GM12873 (cell line): ENCODE measurements at regions not wholly inside any gene's neighbourhood (a gene's known extent, or its start where the extent isn't known, plus 50 kb on each side); places are given as distances from the start of the nearest gene placed in this dataset.

Experiments used
- CTCF ChIP-seq: IDR thresholded peaks from 2 replicates; pipeline ENCODE4 v1.5.1; 2012; ENCODE audit warnings: low read depth, mild to moderate bottlenecking, moderate library complexity, low read length, control low read depth; ENCODE audit not compliant: insufficient read depth; ENCODE audit errors: missing control alignments

DNA sequence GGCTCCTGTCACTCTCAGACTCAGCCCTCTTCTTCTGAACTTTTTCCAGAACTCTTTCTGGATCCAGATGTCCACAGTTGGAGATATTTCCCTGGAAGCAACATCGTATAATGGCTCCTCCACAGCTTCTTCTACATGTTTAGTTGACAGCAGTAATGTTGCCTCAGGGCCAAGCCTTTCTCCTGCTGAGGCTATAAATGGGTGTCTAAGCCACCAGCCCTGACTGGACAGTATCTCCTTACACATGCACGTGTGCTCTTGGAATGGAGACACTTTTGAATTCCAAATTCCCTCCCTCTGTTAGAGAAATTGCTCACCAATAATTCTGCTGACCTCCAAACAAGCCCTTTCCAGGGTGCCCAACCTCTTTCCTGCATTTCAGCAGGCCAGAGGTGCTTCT lies 156.2 kb upstream of the PIK3C3 start:
- TF ChIP-seq CTCF = no peak

DNA sequence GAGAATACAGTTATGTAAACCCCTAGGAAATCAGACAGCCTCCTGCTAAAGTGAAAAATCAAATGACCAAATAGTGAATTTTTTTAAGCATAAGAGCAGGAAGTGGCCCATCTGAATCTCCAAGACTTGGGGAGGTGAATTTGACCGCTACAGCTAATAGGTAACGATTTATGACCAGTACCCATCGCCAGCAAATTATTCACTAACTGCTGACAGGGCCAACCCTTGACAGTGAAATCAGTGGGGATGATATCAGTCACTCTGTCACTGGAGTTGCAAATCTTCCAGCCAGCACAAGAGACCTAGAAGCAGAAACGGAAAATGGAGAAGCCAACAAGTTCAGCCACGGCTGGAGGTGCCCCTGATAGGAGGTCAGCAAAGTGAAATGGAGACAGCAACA lies 164.3 kb upstream of the PIK3C3 start:
- TF ChIP-seq CTCF = no peak

DNA sequence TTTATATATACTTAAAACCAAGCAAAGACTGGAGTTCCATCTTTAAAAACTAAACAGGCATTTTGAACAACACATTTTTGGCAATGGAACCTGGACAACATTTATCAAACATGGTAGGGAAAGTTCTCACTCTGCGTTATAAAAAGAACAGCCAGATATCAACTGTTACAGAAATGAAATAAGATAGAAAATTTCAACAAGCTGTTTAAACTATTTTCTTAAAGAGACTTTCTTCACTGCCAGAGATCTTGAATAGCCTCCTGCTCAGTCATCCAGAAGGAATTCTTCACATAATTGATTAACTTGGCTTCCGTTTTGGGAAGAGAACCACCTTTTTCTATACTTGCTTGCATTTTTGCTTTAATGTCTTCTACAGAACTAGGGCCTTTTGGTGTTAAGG lies 166.0 kb upstream of the PIK3C3 start:
- no peak for TF ChIP-seq CTCF

DNA sequence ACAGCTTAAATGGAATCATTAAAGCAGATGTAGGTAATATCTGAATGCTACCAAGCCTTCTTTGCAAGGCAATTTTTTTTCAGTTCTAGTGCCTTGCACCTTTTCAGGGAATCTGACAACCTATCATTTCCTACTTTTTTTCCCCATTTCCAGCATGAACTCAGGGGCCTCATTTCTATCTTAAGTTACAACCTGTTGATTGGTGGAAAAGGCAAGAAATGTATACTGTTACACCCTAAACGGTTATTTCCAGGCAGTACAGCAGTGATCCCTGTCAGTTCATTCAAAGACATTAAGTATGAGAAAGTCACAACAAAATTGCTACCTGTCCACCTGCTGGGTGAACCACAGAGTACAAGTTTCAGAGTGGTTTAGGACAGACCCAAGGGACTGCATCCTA lies 171.2 kb upstream of the PIK3C3 start:
- no peak for TF ChIP-seq CTCF

DNA sequence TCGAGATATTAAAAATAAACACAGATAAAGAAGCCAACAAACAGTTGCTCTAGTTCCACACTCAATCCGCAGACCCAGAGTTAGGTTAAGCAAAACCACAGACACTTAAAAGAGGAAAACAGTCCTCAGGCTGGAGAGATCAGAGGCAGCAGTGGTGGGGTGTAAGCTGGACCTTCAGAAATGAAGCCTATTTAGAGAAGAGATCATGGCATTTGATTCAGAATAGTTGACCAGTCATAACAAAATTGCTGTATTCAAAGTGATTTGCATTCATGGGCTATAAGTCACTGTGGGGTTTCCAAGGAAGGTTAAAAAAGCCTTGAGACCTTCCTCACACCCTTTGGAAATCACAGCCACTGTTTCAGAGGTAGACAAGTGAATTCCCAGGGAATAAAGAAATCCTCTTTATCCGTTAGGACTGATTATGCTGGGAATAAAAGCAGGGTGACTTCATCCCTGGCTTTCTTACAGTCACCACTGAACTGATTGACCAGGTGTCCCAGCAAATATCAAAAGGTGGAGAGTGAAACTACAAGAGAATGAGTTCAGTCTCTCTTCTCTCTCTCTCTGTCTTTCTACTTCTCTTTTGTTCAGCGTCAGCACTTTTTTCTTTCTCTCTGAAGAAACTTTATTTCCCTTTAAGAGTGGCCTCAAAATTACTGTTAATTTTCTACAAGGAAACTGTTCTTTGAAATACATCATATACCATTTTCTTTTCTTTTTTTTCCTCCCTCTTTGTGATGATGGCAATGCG lies 171.8 kb upstream of the PIK3C3 start:
- TF ChIP-seq CTCF = no peak

GRCh38 chr18:41771973-41772372 lies 183.1 kb upstream of the PIK3C3 start:
- no peak for TF ChIP-seq CTCF

- no peak for TF ChIP-seq CTCF
These were observed 185.8 kb upstream of the PIK3C3 start for GRCh38 chr18:41769265-41769664.
